ENCODE measurements at regions not wholly inside any gene's neighbourhood (a gene's known extent, or its start where the extent isn't known, plus 50 kb on each side); places are given as distances from the start of the nearest gene placed in this dataset.
"Not testable (repeated sequence)": the region's sequence is repeated elsewhere in the genome, so short reads cannot be mapped to it uniquely, and the experiment has no call there.

DNA sequence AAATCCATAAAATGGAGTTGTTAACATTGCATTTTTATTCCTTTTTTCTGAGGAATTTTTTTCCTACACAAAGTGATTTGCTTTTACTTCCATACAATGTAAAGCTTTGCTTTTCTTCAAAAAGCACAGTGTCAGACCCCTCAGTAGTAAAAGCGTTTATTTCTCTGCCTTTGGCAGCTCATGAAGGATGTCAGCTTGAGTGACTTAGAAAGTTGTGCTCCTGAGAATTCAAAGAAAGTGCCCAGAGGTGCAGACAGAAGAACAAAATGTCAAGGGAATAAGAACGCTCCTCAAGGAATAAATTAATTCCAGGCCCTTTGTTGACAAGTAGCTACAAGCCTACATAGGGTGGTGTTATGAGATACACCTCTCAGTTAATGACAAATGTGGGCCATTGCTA, 369.3 kb upstream of the ADARB2 start:
- no peak for DNase-seq (ENCODE audit: low spot score)

DNA sequence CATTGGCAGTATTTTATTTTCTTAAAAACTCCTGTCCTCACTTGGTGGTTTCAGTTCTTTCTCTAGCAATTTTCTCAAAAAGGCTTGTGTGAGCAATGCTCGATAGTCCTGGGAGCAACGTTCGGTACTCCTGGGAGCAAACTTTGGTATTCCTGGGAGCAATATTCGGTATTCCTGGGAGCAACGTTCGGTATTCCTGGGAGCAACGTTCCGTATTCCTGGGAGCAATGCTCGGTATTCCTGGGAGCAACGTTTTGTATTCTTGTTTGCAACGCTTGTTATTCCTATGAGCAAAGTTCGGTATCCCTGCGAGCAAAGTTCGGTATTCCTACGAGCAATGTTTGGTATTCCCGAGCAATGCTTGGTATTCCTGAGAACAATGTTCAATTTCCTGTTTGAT, 362.0 kb upstream of the ADARB2 start:
- no peak for DNase-seq (ENCODE audit: low spot score)

GRCh38 chr10:2097937-2098336, 360.6 kb upstream of the ADARB2 start:
- no peak for DNase-seq (ENCODE audit: low spot score)

DNA sequence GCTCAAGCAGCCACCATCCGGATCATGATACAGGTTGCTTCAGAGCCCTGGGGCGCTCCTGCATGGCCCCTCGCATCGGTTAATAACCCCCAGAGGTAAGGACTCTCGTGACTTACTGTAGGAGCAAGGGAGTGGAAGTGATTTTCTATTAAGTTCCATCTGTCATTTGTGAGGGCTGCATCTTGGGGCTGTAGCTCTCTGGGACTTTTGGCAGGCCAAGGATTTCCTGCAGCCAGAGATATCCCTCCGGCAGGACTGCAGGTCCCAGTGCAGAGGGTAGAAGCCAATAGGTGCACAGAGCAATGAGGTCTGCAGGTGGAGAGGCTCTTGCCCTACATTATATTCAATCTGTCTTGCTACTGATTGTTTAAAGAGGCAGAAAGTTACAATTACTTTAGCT, 356.8 kb upstream of the ADARB2 start:
- no peak for DNase-seq (ENCODE audit: low spot score)

- no peak for DNase-seq (ENCODE audit: low spot score)
Measured at GRCh38 chr10:2083591-2083990, 346.3 kb upstream of the ADARB2 start.

GRCh38 chr10:2081501-2081900, 344.2 kb upstream of the ADARB2 start:
- DNase-seq (ENCODE audit: low spot score) = no peak

- DNase-seq (ENCODE audit: low spot score) = no peak
Measured at GRCh38 chr10:2079603-2080078, 342.3 kb upstream of the ADARB2 start.

DNA sequence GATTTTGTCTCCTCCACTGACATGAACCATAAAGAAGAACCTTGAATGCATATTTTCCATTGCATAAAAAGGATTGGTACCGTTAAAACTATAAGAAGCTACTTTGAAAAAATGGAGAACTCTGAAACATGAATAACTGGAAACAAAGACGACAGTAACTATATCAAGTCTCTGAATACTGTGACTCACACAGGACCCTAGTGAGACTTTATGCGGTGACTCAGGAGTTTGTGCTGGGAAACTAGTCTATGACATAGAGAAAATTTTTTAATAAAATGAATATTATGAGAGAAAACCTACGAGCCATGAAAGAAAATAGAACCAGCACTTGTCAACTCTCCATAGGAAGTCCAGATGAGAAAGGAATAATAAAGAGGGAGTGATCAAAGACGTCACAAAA, 339.9 kb upstream of the ADARB2 start:
- no peak for DNase-seq (ENCODE audit: low spot score)

DNA sequence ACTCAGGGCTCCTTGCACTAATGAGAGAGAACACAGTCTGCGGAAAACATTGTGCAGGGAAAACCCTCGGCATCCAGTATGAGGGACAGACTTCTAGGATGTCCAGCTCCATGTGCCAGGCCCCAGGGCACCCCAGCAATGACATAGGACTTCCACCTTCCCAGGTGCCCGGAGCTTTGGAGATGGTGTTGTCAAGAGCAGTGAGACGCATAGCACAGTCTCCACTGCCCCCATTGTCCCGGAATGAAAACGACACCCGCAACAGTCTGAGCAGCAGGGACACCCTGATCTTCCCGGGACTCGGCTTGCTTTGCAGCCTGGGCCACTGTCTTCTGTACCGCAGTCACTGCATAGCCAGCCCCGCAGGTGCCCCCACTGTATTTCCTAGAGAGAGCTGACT, 339.2 kb upstream of the ADARB2 start:
- DNase-seq (ENCODE audit: low spot score) = no peak

DNA sequence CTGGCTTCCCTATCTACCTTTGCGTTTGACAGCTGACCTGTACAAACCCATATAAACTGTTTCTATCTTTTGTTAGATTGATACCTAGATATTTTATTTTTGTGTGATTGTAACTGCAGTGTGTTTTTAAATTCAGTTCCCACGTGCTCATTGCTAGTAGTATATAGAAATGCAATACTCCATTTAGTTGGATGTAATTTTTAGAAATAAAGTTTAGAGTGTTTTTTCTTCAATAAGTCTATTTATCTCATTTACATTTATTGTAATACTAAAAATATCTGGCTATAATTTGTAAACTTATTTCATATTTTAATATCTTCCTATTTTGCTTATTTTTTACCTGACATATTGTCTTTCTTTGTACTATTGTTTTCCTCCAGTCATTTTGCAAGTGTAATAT, 329.7 kb upstream of the ADARB2 start:
- no peak for DNase-seq (ENCODE audit: low spot score)

GRCh38 chr10:2054728-2055127, 317.4 kb upstream of the ADARB2 start:
- DNase-seq (ENCODE audit: low spot score) = no peak

GRCh38 chr10:2053805-2054204, 316.5 kb upstream of the ADARB2 start:
- no peak for DNase-seq (ENCODE audit: low spot score)

GRCh38 chr10:2051108-2051507, 313.8 kb upstream of the ADARB2 start:
- DNase-seq (ENCODE audit: low spot score) = no peak

DNA sequence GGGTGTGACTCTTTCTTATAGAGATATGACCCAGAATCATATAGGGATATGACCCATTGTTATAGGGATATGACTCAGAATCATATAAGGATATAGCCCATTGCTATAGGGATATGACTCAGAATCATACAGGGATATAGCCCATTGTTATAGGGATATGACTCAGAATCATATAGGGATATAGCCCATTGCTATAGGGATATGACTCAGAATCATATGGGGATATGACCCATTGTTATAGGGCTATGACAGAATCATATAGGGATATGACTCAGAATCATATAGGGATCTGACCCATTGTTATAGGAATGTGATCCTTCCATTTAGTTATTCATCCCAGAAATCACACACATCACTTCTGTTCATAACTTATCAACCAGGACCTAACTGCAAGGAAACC, 312.2 kb upstream of the ADARB2 start:
- DNase-seq (ENCODE audit: low spot score) = no peak

DNA sequence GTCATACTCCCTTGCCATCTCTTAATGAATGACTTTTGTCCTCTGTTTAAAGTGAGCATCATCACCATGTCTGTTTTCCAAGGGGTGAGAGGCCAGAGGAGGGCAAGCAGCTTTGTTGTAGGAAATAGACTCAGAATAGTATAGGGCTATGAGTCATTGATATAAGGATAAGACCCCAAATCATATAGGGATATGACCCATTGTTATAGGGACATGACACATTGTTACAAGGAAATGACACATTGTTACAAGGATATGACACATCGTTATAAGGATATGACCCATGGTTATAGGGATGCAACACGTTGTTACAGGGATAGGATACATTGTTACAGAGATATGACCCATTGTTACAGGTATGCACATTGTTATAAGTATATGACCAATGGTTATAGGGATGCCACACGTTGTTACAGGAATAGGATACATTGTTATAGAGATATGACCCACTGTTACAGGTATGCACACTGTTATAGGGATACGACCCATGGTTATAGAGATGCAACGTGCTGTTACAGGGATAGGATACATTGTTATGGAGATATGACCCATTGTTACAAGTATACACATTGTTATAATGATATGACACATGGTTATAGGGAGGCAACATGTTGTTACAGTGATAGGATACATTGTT, 311.1 kb upstream of the ADARB2 start:
- no peak for DNase-seq (ENCODE audit: low spot score)

DNA sequence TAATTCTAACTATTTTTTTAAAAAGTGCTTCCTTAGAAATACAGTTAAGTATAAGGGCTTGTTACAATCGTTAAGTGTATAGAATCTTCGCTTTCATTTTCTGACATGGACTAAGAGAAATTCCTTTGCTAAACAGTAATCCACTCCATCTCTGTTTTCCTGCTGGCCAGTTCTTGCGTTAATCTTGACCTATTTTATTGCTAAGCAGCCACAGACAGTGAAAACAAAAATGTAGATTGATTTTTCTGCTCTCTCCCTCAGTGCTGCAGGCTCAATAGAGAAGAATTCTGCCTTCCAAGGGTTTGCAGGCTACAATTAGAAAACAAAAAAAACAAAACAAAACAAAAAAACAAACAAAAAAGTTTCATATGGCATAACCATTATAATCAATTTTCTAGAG, 310.4 kb upstream of the ADARB2 start:
- no peak for DNase-seq (ENCODE audit: low spot score)

GRCh38 chr10:2043379-2043778, 306.1 kb upstream of the ADARB2 start:
- DNase-seq (ENCODE audit: low spot score) = no peak

- DNase-seq (ENCODE audit: low spot score) = no peak
Measured at GRCh38 chr10:2038036-2038435, 300.7 kb upstream of the ADARB2 start.

DNA sequence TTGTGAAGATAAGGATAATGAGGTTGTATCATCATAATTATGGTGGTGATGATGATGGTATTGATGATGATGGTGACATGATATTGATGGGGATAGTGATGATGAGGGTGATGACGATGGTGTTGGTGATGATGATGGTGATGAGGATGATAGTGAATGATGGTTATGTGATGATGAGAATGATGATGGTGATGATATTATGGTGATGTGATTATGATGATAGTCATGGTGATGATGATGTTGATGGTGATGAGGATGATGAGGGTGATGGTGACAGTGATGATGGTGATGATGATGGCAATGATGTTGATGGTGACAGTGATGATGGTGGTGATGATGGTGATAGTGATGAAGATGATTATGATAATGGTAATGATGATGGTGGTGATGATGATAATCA, 299.9 kb upstream of the ADARB2 start:
- DNase-seq (ENCODE audit: low spot score) = no peak

DNA sequence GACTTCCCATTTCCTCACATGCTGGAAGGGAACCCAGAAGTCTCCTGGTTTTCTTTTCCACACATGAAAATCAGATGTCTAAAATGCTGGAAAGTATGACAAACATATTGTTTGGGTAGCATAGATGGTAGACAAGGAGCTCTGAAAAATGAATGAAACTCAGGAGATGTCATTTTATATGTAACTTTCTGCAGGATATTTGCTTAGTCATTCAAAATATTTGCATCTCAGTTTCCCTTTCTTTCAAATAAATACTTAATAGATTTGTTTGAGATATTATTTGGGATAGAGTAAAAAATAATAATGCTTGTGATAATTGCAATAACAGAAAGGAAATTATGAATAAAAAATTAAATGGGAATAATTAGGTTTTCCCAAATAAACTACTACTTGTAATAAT, 298.9 kb upstream of the ADARB2 start:
- DNase-seq (ENCODE audit: low spot score) = no peak

DNA sequence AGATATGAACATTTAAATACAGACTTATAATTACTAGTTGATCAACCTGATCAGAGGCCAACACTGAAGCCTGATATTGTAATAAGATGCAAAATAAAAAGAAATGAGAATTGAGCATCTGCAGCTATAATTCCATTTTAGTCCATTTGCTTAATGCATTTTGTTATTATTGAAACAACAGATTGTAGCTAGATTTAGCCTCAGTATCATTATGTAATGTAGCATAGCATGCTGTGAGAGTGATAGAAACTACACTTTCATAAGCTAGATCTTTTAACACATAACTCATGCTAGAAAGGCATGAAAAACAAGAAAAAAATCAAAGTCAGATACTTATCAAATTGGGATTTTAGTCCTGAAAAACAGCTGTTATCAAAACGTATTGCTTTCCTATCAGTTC, 292.7 kb upstream of the ADARB2 start:
- DNase-seq (ENCODE audit: low spot score) = no peak

GRCh38 chr10:2026936-2027335, 289.6 kb upstream of the ADARB2 start:
- no peak for DNase-seq (ENCODE audit: low spot score)

DNA sequence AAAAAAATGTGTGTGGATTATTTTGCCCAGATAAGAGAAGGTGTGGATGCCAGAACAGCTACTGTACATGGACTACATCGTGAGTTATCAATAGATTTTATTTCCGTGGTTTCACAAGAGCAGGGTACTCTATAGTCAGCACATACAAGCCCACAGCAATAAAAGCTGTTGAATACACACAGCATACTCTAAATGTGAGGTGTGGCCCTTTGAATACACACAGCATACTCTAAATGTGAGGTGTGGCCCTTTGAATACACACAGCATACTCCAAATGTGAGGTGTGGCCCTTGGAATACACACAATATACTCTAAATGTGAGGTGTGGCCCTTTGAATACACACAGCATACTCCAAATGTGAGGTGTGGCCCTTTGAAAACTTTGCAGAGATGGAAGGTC, 287.4 kb upstream of the ADARB2 start:
- DNase-seq (ENCODE audit: low spot score) = not testable (repeated sequence)

- DNase-seq (ENCODE audit: low spot score) = no peak
Measured at GRCh38 chr10:2023687-2024086, 286.4 kb upstream of the ADARB2 start.

DNA sequence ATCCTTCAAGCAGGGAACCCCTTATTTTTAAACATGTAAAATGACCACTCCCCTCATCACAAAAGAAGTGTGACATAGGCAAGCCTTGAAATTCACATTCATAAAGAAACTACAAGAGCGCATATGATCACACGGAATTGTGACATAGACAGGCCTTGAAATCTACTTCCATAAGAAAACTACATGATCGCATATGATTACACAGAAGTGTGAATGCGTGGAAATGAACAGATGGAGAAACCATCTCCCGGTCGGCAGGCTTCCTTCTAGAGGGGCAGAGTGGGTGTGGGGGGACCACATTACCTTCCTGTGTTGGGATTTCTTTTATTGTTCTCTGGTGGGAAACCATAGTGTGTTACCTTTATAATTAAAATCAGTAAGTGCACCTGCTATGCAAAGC, 285.1 kb upstream of the ADARB2 start:
- no peak for DNase-seq (ENCODE audit: low spot score)

Measured in activated CD4-positive, alpha-beta T cell treated with anti-CD3 and anti-CD28 coated beads, Interleukin-2, Interleukin-4, amounts not matched to agents 100 ng/mL and 50 ng/mL, durations not matched to agents 16 hours and 8 hours (primary cell).